H9 (cell line): ENCODE measurements at regions not wholly inside any gene's neighbourhood (a gene's known extent, or its start where the extent isn't known, plus 50 kb on each side); places are given as distances from the start of the nearest gene placed in this dataset.

ENCODE experiments used
- DNase-seq: peaks from one replicate; pipeline ENCODE4 v3.0.0-alpha.2; 2017
- H2AFZ ChIP-seq: one replicate; pipeline ENCODE4 v1.6.1; 2013; ENCODE audit warnings: mild to moderate bottlenecking, low read length, control low read depth, moderate library complexity
- H2AK5ac ChIP-seq: 2 replicates; pipeline ENCODE4 v1.6.1; 2013; ENCODE audit warnings: low read length, control low read depth, mixed read lengths; ENCODE audit not compliant: insufficient read length
- H2BK120ac ChIP-seq: one replicate; pipeline ENCODE4 v1.6.1; 2013; ENCODE audit warnings: low read depth, mild to moderate bottlenecking, low read length, control low read depth, inconsistent platforms; ENCODE audit not compliant: poor library complexity, severe bottlenecking
- H2BK12ac ChIP-seq: 2 replicates; pipeline ENCODE4 v1.6.1; 2013; ENCODE audit warnings: low read length, control low read depth, mixed read lengths, low read depth; ENCODE audit not compliant: insufficient read length
- H2BK15ac ChIP-seq: 2 replicates; pipeline ENCODE4 v1.6.1; 2013; ENCODE audit warnings: low read depth, low read length, control low read depth
- H2BK20ac ChIP-seq: one replicate; pipeline ENCODE4 v1.6.1; 2013; ENCODE audit warnings: low read depth, mild to moderate bottlenecking, low read length, control low read depth, inconsistent platforms; ENCODE audit not compliant: poor library complexity, severe bottlenecking
- H2BK5ac ChIP-seq: 2 replicates; pipeline ENCODE4 v1.6.1; 2013; ENCODE audit warnings: low read length, control low read depth, mixed read lengths; ENCODE audit not compliant: insufficient read length
- H3K14ac ChIP-seq: 2 replicates; pipeline ENCODE4 v1.6.1; 2013; ENCODE audit warnings: low read length, control low read depth; ENCODE audit not compliant: insufficient read depth
- H3K18ac ChIP-seq: 2 replicates; pipeline ENCODE4 v1.6.1; 2013; ENCODE audit warnings: low read depth, mild to moderate bottlenecking, mixed read lengths, low read length, control low read depth; ENCODE audit not compliant: insufficient read length
- H3K23ac ChIP-seq: 2 replicates; pipeline ENCODE4 v1.6.1; 2013; ENCODE audit warnings: low read length, control low read depth, mixed read lengths, low read depth; ENCODE audit not compliant: insufficient read length
- H3K23me2 ChIP-seq: 2 replicates; pipeline ENCODE4 v1.6.1; 2013; ENCODE audit warnings: low read depth, mild to moderate bottlenecking, mixed read lengths, low read length, control low read depth; ENCODE audit not compliant: insufficient read length, poor library complexity, severe bottlenecking
- H3K27ac ChIP-seq: 2 replicates; pipeline ENCODE4 v1.5.1; 2013; ENCODE audit warnings: low read length, control low read depth, mixed read lengths, low read depth; ENCODE audit not compliant: insufficient read length
- H3K27me3 ChIP-seq: 2 replicates; pipeline ENCODE4 v1.6.1; 2013; ENCODE audit warnings: low read length, control low read depth, inconsistent platforms; ENCODE audit not compliant: insufficient read depth
- H3K4ac ChIP-seq: 2 replicates; pipeline ENCODE4 v1.6.1; 2013; ENCODE audit warnings: low read depth, mild to moderate bottlenecking, control low read depth, inconsistent platforms, low read length, moderate library complexity
- H3K4me1 ChIP-seq: 2 replicates; pipeline ENCODE4 v1.6.1; 2013; ENCODE audit warnings: low read length, control low read depth, inconsistent platforms; ENCODE audit not compliant: insufficient read depth
- H3K4me2 ChIP-seq: 2 replicates; pipeline ENCODE4 v1.6.1; 2013; ENCODE audit warnings: low read length, control low read depth, mixed read lengths; ENCODE audit not compliant: insufficient read length, insufficient read depth
- H3K56ac ChIP-seq: 2 replicates; pipeline ENCODE4 v1.6.1; 2013; ENCODE audit warnings: low read depth, mild to moderate bottlenecking, mixed read lengths, low read length, control low read depth; ENCODE audit not compliant: insufficient read length
- H3K79me1 ChIP-seq: 2 replicates; pipeline ENCODE4 v1.6.1; 2013; ENCODE audit warnings: low read depth, mild to moderate bottlenecking, moderate library complexity, low read length, control low read depth, inconsistent platforms; ENCODE audit not compliant: insufficient read depth, poor library complexity, severe bottlenecking
- H3K79me2 ChIP-seq: 2 replicates; pipeline ENCODE4 v1.6.1; 2013; ENCODE audit warnings: low read length, control low read depth, inconsistent platforms; ENCODE audit not compliant: insufficient read depth
- H3K9ac ChIP-seq: 2 replicates; pipeline ENCODE4 v1.6.1; 2013; ENCODE audit warnings: low read length, control low read depth, mixed read lengths; ENCODE audit not compliant: insufficient read length; ENCODE audit errors: extremely low read depth
- H3K9me3 ChIP-seq: one replicate; pipeline ENCODE4 v1.6.1; 2013; ENCODE audit warnings: low read depth, low read length, inconsistent platforms; ENCODE audit not compliant: control insufficient read depth
- H3T11ph ChIP-seq: one replicate; pipeline ENCODE4 v1.6.1; 2013; ENCODE audit warnings: mild to moderate bottlenecking, low read length, control low read depth, inconsistent platforms
- H4K20me1 ChIP-seq: one replicate; pipeline ENCODE4 v1.6.1; 2013; ENCODE audit not compliant: control insufficient read depth, insufficient read length, insufficient read depth
- H4K5ac ChIP-seq: 2 replicates; pipeline ENCODE4 v1.6.1; 2013; ENCODE audit warnings: low read depth, mild to moderate bottlenecking, mixed read lengths, low read length, control low read depth; ENCODE audit not compliant: insufficient read length
- H4K8ac ChIP-seq: replicated peaks from 2 replicates; pipeline ENCODE4 v1.6.1; 2013; ENCODE audit warnings: low read length, control low read depth, mixed read lengths, low read depth; ENCODE audit not compliant: insufficient read length
- H4K91ac ChIP-seq: 2 replicates; pipeline ENCODE4 v1.6.1; 2013; ENCODE audit warnings: low read depth, mild to moderate bottlenecking, moderate library complexity, mixed read lengths, low read length, control low read depth; ENCODE audit not compliant: insufficient read length
- H3K27ac Mint-ChIP-seq, 3 experiments: 2 replicates in 2 of 3; 3 replicates in 1 of 3; pipeline ENCODE4 v1.8.0; 2020 to 2021; ENCODE audit warnings: mixed read lengths in 3 of 3, mild to moderate bottlenecking in 1 of 3, moderate library complexity in 1 of 3
- H3K27me3 Mint-ChIP-seq: 2 replicates; pipeline ENCODE4 v1.8.0; 2021; ENCODE audit warnings: low read depth, mild to moderate bottlenecking, moderate library complexity, mixed read lengths
- H3K36me3 Mint-ChIP-seq, 3 experiments: 2 replicates in 2 of 3; 3 replicates in 1 of 3; pipeline ENCODE4 v1.8.0; 2020 to 2021; ENCODE audit warnings: low read depth in 3 of 3, mixed read lengths in 3 of 3; ENCODE audit not compliant: insufficient read depth in 1 of 3
- H3K4me1 Mint-ChIP-seq, 2 experiments: 2 replicates each; pipeline ENCODE4 v1.8.0; 2020; ENCODE audit warnings: mixed read lengths in 2 of 2
- H3K4me3 Mint-ChIP-seq, 2 experiments: 2 replicates in 1 of 2; 3 replicates in 1 of 2; pipeline ENCODE4 v1.8.0; 2020 to 2021; ENCODE audit warnings: mild to moderate bottlenecking in 2 of 2, mixed read lengths in 2 of 2, moderate library complexity in 1 of 2
- H3K9me3 Mint-ChIP-seq, 2 experiments: 2 replicates in 1 of 2; 3 replicates in 1 of 2; pipeline ENCODE4 v1.8.0; 2020; ENCODE audit warnings: mild to moderate bottlenecking in 2 of 2, mixed read lengths in 2 of 2, moderate library complexity in 1 of 2
- CTCF ChIP-seq: fragments of 200-600 bp; sonication (generic); conservative IDR thresholded peaks from 3 replicates; pipeline ENCODE4 v1.8.0; 2021; ENCODE audit warnings: antibody characterized with exemption, mild to moderate bottlenecking
- WGBS: extraction: QIAGEN DNeasy Blood & Tissue Kit; methylation state at CpG from one replicate; pipeline ENCODE4 v1.1.7; 2013; ENCODE audit warnings: missing lambda C conversion rate, low lambda C conversion rate, mixed read lengths; ENCODE audit not compliant: insufficient read length; ENCODE audit errors: extremely low coverage; 5-methylcytosine and 5-hydroxymethylcytosine counted together

- H3K23ac ChIP-seq = no peak overlapping the region
- H2BK20ac ChIP-seq = no peak overlapping the region
- no peak overlapping the region for H3K4me3 Mint-ChIP-seq
- DNase-seq = no peak
- H3T11ph ChIP-seq = no peak overlapping the region
- no peak overlapping the region for H3K4me2 ChIP-seq
- H4K8ac ChIP-seq = no peak overlapping the region
- no peak overlapping the region for H2AK5ac ChIP-seq
- TF ChIP-seq CTCF = no peak
- no peak overlapping the region for H3K9ac ChIP-seq
- H3K4ac ChIP-seq = no peak overlapping the region
- H3K27ac Mint-ChIP-seq = no peak overlapping the region
- no peak overlapping the region for H3K14ac ChIP-seq
- no peaks in the 10 kb centered on the region for H3K79me1 ChIP-seq
- no peaks in the 10 kb centered on the region for H3K9me3 ChIP-seq
- H2BK5ac ChIP-seq = no peak overlapping the region
- peaks cover 2 to 3% of the 10 kb centered on the region in 2 experiments; a peak in 1 of 4 replicates for H3K4me1 Mint-ChIP-seq
- no peak overlapping the region for H2BK15ac ChIP-seq
- no peak overlapping the region for H3K56ac ChIP-seq
- H3K27me3 ChIP-seq = no peaks in the 10 kb centered on the region
- H3K9me3 Mint-ChIP-seq = no peaks in the 10 kb centered on the region
- H3K4me1 ChIP-seq = no peaks in the 10 kb centered on the region
- H2AFZ ChIP-seq = no peak overlapping the region
- no peak overlapping the region for H4K5ac ChIP-seq
- no peak overlapping the region for H4K91ac ChIP-seq
- H3K23me2 ChIP-seq = no peaks in the 10 kb centered on the region
- H4K20me1 ChIP-seq = no peaks in the 10 kb centered on the region
- no peaks in the 10 kb centered on the region for H3K79me2 ChIP-seq
- H2BK12ac ChIP-seq = no peak overlapping the region
- H3K36me3 Mint-ChIP-seq = no peaks in the 10 kb centered on the region
- no peak overlapping the region for H3K27ac ChIP-seq
- no peaks in the 10 kb centered on the region for H3K27me3 Mint-ChIP-seq
- no CpG with 5 or more reads among the region's 1 CpG for WGBS
- no peak overlapping the region for H3K18ac ChIP-seq
- H2BK120ac ChIP-seq = no peak overlapping the region
Observed at GRCh38 chr4:27930976-27931375, 1070.3 kb downstream of the STIM2 start.
